Dermis microvascular lymphatic vessel endothelial cell (primary cell): ENCODE measurements at regions not wholly inside any gene's neighbourhood (a gene's known extent, or its start where the extent isn't known, plus 50 kb on each side); places are given as distances from the start of the nearest gene placed in this dataset.
"Not testable (repeated sequence)": the region's sequence is repeated elsewhere in the genome, so short reads cannot be mapped to it uniquely, and the experiment has no call there.

ENCODE experiments used
- DNase-seq, 2 donors: peaks; one replicate each; pipeline versions ENCODE4 v3.0.0 to v3.0.0-alpha.2; 2010; ENCODE audit warnings: low read depth in 2 of 2

- no peak for DNase-seq
Observed at GRCh38 chr4:189147005-189147929, 793.4 kb upstream of the FRG1 start.

GRCh38 chr4:189155083-189155482, 785.6 kb upstream of the FRG1 start:
- not testable (repeated sequence) for DNase-seq

GRCh38 chr4:189162073-189162789, 778.4 kb upstream of the FRG1 start:
- no peak for DNase-seq

- DNase-seq, result no peak
Observed at GRCh38 chr4:189162888-189163287, 777.8 kb upstream of the FRG1 start.

- no peak for DNase-seq
Observed at GRCh38 chr4:189176002-189176401, 764.7 kb upstream of the FRG1 start.

GRCh38 chr4:189177130-189177529, 763.5 kb upstream of the FRG1 start:
- DNase-seq, result no peak

- no peak for DNase-seq
Observed at GRCh38 chr4:189178125-189178746, 762.4 kb upstream of the FRG1 start.

- DNase-seq, result no peak
Observed at GRCh38 chr4:189185810-189186432, 754.8 kb upstream of the FRG1 start.

- no peak for DNase-seq
Observed at GRCh38 chr4:189187531-189188052, 753.1 kb upstream of the FRG1 start.

GRCh38 chr4:189198624-189199023, 742.0 kb upstream of the FRG1 start:
- DNase-seq, result no peak

- DNase-seq, result no peak
Observed at GRCh38 chr4:189200353-189200752, 740.3 kb upstream of the FRG1 start.

- peak; percentile 34 to 82 for DNase-seq
Observed at GRCh38 chr4:189202182-189202868, 738.3 kb upstream of the FRG1 start.

- DNase-seq, result no peak
Observed at GRCh38 chr4:189202869-189203271, 737.8 kb upstream of the FRG1 start.

- no peak for DNase-seq
Observed at GRCh38 chr4:189204616-189205015, 736.1 kb upstream of the FRG1 start.

GRCh38 chr4:189206953-189207352, 733.7 kb upstream of the FRG1 start:
- DNase-seq, result peak in 1 of 2 donors; percentile 39

GRCh38 chr4:189207872-189208271, 732.8 kb upstream of the FRG1 start:
- no peak for DNase-seq

GRCh38 chr4:189215574-189215973, 725.1 kb upstream of the FRG1 start:
- DNase-seq, result no peak

- no peak for DNase-seq
Observed at GRCh38 chr4:189221691-189222090, 719.0 kb upstream of the FRG1 start.

- no peak for DNase-seq
Observed at GRCh38 chr4:189228726-189229125, 711.9 kb upstream of the FRG1 start.

GRCh38 chr4:189232274-189232673, 708.4 kb upstream of the FRG1 start:
- no peak for DNase-seq

GRCh38 chr4:189233754-189234153, 706.9 kb upstream of the FRG1 start:
- not testable (repeated sequence) for DNase-seq
